HG03521 (cell line): ENCODE measurements at regions not wholly inside any gene's neighbourhood (a gene's known extent, or its start where the extent isn't known, plus 50 kb on each side); places are given as distances from the start of the nearest gene placed in this dataset.
"Not testable (repeated sequence)": the region's sequence is repeated elsewhere in the genome, so short reads cannot be mapped to it uniquely, and the experiment has no call there.

ENCODE experiments used
- ATAC-seq: cut with Tn5 transposase; IDR thresholded peaks from one replicate; pipeline ENCODE4 v1.9.1; 2021; ENCODE audit warnings: mild to moderate bottlenecking, moderate library complexity; ENCODE audit not compliant: unreplicated experiment

GRCh38 chr5:166708291-166708690, 1583.2 kb upstream of the WWC1 start:
- ATAC-seq = no peak

GRCh38 chr5:166709691-166710090, 1581.8 kb upstream of the WWC1 start:
- ATAC-seq = no peak

GRCh38 chr5:166710271-166710670, 1581.2 kb upstream of the WWC1 start:
- no peak for ATAC-seq

GRCh38 chr5:166712447-166713185, 1578.8 kb upstream of the WWC1 start:
- ATAC-seq = no peak

- ATAC-seq = no peak
Observed at GRCh38 chr5:166713295-166713694, 1578.2 kb upstream of the WWC1 start.

GRCh38 chr5:166716856-166717492, 1574.5 kb upstream of the WWC1 start:
- ATAC-seq = no peak

GRCh38 chr5:166719991-166720390, 1571.5 kb upstream of the WWC1 start:
- ATAC-seq = no peak

GRCh38 chr5:166722939-166723338, 1568.5 kb upstream of the WWC1 start:
- ATAC-seq = no peak

- ATAC-seq = no peak
Observed at GRCh38 chr5:166724284-166724683, 1567.2 kb upstream of the WWC1 start.

GRCh38 chr5:166725593-166725992, 1565.9 kb upstream of the WWC1 start:
- no peak for ATAC-seq

GRCh38 chr5:166726406-166726805, 1565.0 kb upstream of the WWC1 start:
- ATAC-seq = no peak

GRCh38 chr5:166742951-166743350, 1548.5 kb upstream of the WWC1 start:
- ATAC-seq = not testable (repeated sequence)

- no peak for ATAC-seq
Observed at GRCh38 chr5:166746506-166746905, 1544.9 kb upstream of the WWC1 start.

- ATAC-seq = no peak
Observed at GRCh38 chr5:166750376-166750775, 1541.1 kb upstream of the WWC1 start.

GRCh38 chr5:166758151-166758550, 1533.3 kb upstream of the WWC1 start:
- no peak for ATAC-seq

GRCh38 chr5:166767858-166768257, 1523.6 kb upstream of the WWC1 start:
- no peak for ATAC-seq

- no peak for ATAC-seq
Observed at GRCh38 chr5:166768536-166768935, 1522.9 kb upstream of the WWC1 start.

GRCh38 chr5:166772770-166773169, 1518.7 kb upstream of the WWC1 start:
- no peak for ATAC-seq

GRCh38 chr5:166781737-166782136, 1509.7 kb upstream of the WWC1 start:
- no peak for ATAC-seq

GRCh38 chr5:166784545-166785078, 1506.8 kb upstream of the WWC1 start:
- no peak for ATAC-seq

- ATAC-seq = no peak
Observed at GRCh38 chr5:166786178-166786577, 1505.3 kb upstream of the WWC1 start.

GRCh38 chr5:166786889-166787288, 1504.6 kb upstream of the WWC1 start:
- no peak for ATAC-seq
